Stimulated activated naive CD8-positive, alpha-beta T cell treated with anti-CD3 and anti-CD28 coated beads, Interleukin-15, amount 100 ng/mL, for 72 hours (primary cell): ENCODE measurements at regions not wholly inside any gene's neighbourhood (a gene's known extent, or its start where the extent isn't known, plus 50 kb on each side); places are given as distances from the start of the nearest gene placed in this dataset.
"Not testable (repeated sequence)": the region's sequence is repeated elsewhere in the genome, so short reads cannot be mapped to it uniquely, and the experiment has no call there.

Source experiments
- ATAC-seq: fragments of 150-1000 bp; cut with Tn5 transposase; 2 replicates; pipeline ENCODE4 v1.10.0; 2021; ENCODE audit warnings: mild to moderate bottlenecking, moderate library complexity
- DNase-seq, 2 donors: peaks; one replicate each; pipeline ENCODE4 v3.0.0; 2021 to 2022
- H3K27ac Mint-ChIP-seq, 2 donors: one replicate each; pipeline ENCODE4 v1.8.0; 2022; ENCODE audit warnings: mild to moderate bottlenecking in 2 of 2, mixed read lengths in 2 of 2, moderate library complexity in 2 of 2
- H3K27me3 Mint-ChIP-seq: one replicate; pipeline ENCODE4 v1.8.0; 2022; ENCODE audit warnings: mixed read lengths
- H3K4me1 Mint-ChIP-seq: one replicate; pipeline ENCODE4 v1.8.0; 2022; ENCODE audit warnings: mild to moderate bottlenecking, mixed read lengths
- H3K4me3 Mint-ChIP-seq, 2 donors: one replicate each; pipeline ENCODE4 v1.8.0; 2022; ENCODE audit warnings: mild to moderate bottlenecking in 2 of 2, mixed read lengths in 2 of 2, moderate library complexity in 1 of 2
- H3K9me3 Mint-ChIP-seq, 2 donors: one replicate each; pipeline ENCODE4 v1.8.0; 2022; ENCODE audit warnings: mixed read lengths in 2 of 2

DNA sequence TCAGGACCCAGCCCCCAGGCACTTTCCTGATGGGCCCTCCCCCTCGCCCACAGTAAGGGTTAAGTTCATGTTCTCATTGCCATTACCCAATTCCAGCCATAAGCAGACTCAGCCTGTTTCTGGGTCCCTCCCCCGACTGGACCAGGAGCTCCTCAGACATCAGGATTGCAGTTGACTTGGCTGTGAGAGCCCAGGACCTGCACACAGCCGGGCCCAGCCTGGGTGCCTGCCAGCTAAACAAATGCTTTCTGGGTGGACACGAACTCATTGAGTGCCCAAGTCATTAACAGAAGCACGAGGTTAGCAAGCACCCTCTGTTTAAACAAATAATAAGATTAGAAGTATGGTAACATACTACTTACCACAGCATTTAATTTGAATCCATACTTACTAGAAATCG, 147.9 kb upstream of the POU3F1 start:
- Mint-ChIP-seq H3K27ac (no peak overlapping the region), H3K4me1 (no peaks in the 10 kb centered on the region), H3K4me3 (no peak overlapping the region), H3K27me3 (peaks cover 48% of the 10 kb centered on the region), H3K9me3 (no peaks in the 10 kb centered on the region)
- DNase-seq, result no peak
- ATAC-seq, result no peak

DNA sequence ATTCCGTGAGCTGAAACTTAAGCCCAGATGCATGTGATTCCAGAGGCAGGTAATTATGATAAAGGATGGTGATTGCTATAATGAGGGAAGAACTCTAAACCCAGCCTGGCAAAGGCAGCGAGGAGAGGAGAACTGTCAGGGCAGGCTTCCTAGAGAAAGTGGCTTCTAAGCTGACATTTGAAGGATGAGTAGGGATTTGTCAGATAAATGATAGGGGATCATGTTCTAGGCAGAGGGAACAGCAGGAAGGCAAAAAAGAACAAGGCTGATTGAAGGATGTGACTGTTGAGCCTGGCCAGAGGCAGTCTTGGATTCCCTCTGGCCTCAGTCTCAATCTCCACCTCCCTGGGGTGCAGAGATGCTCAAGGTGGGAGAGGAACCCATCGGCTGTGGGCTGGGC, 146.4 kb upstream of the POU3F1 start:
- DNase-seq, result no peak
- no peak for ATAC-seq
- Mint-ChIP-seq H3K4me1 (no peaks in the 10 kb centered on the region), H3K27me3 (peaks cover 57% of the 10 kb centered on the region), H3K4me3 (no peak overlapping the region), H3K27ac (no peak overlapping the region), H3K9me3 (no peaks in the 10 kb centered on the region)

DNA sequence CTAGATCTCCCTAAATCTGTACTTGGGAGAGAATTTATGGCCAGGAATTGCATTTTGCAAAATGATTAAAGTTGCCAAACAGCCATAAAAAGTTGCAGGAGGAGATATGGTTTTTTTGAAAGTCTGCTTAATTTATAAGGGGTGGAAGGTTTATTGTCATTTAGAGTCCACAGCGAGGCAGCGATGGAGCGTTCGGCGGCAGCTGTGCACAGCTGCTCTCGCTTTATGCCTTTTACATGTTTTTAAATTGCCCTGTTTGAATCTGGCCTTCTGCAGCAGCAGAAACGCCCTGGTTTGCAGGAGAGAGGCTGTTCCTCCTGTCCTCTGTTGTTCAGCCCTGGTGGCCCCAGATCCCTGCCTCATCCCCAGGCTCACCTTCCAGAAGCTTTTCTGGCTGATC, 144.9 kb upstream of the POU3F1 start:
- Mint-ChIP-seq H3K4me1 (no peaks in the 10 kb centered on the region), H3K27me3 (peaks cover 73% of the 10 kb centered on the region), H3K4me3 (no peak overlapping the region), H3K9me3 (no peaks in the 10 kb centered on the region), H3K27ac (no peak overlapping the region)
- no peak for ATAC-seq
- no peak for DNase-seq

DNA sequence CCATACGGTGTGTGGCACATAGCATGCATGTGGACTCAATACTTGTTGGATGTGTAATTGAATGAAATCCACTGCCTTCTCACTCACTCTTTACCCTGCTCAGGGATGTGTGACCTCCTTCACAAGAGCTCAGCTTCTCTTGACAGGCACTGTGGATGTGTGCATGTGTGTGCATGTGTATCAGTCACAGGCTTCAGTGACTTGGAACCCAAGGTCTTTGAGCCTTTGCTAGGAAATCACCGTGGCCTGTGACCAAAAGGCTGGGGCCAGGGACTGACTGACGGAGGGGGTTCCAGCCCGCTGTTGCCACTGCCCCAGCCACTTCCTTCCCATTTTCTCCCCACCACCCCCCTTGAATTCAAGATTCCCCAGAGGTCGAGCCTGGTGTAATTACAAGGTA, 144.4 kb upstream of the POU3F1 start:
- DNase-seq (no peak), ATAC-seq (no peak)
- Mint-ChIP-seq H3K27ac (no peak overlapping the region), H3K9me3 (no peaks in the 10 kb centered on the region), H3K27me3 (peaks cover 77% of the 10 kb centered on the region), H3K4me3 (no peak overlapping the region), H3K4me1 (no peaks in the 10 kb centered on the region)

DNA sequence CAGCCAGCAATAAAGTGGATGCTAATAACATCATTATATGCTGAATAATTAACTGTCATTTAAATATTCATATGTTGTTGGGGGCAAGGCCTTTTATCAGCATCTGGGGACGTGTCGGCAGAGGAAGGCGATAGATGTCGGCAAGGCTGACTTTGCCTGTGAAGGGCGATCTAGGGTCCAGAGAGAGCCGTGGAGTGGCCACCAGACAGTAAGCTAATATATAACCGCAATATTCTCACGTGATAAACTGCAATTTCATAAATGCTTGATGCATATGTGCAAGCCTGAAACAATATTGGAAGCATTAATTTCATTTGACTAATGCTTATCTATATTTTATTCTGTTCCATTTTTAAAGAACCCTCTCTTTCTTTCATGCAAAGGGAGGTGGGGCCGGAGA, 141.0 kb upstream of the POU3F1 start:
- no peaks in the 10 kb centered on the region for H3K4me1 Mint-ChIP-seq
- ATAC-seq, result no peak
- H3K4me3 Mint-ChIP-seq, result no peak overlapping the region
- no peaks in the 10 kb centered on the region for H3K9me3 Mint-ChIP-seq
- H3K27ac Mint-ChIP-seq, result no peak overlapping the region
- peaks cover 80% of the 10 kb centered on the region for H3K27me3 Mint-ChIP-seq
- no peak for DNase-seq

DNA sequence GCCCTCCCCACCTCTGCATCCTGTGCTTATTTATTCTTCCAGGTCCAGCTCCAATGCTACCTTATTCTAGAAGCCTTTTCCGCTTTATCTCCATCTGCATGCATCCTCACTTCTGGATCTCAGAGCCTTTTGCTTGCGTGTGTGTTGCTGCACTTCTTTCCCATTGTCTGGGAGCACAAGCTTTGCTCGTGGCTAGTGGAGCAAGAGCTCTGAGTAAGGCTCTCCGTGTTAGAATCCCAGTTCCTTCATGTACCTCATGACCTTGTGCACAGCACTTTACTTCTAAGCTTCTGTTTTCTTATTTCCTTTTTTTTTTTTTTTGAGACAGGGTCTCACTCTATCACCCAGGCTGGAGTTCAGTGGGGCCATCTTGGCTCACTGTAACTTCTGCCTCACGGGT, 140.0 kb upstream of the POU3F1 start:
- no peaks in the 10 kb centered on the region for H3K4me1 Mint-ChIP-seq
- H3K27me3 Mint-ChIP-seq, result peaks cover 70% of the 10 kb centered on the region
- ATAC-seq (no peak), DNase-seq (no peak)
- H3K27ac Mint-ChIP-seq, result no peak overlapping the region
- no peaks in the 10 kb centered on the region for H3K9me3 Mint-ChIP-seq
- no peak overlapping the region for H3K4me3 Mint-ChIP-seq

DNA sequence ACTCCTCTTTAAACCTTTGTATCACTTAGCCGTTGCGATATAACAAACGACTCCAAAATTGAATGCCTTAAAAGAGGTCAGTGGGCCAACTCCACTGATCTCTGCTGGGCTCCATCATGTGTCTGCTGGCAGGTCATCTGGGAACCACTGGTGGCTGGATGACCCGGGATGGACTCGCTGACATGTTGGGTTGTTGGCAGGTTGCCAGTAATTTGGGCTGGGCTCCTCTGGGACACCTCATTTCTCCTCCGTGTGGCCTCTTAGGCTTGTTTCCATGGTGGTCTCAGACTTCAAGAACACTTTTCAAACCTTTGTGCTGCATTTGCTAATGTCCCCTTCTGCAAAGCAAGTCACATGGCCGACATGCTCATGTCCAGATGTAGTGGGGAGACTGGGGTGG, 139.3 kb upstream of the POU3F1 start:
- Mint-ChIP-seq H3K27me3 (peaks cover 63% of the 10 kb centered on the region), H3K27ac (no peak overlapping the region), H3K4me1 (no peaks in the 10 kb centered on the region), H3K9me3 (no peaks in the 10 kb centered on the region), H3K4me3 (no peak overlapping the region)
- ATAC-seq (no peak), DNase-seq (no peak)

DNA sequence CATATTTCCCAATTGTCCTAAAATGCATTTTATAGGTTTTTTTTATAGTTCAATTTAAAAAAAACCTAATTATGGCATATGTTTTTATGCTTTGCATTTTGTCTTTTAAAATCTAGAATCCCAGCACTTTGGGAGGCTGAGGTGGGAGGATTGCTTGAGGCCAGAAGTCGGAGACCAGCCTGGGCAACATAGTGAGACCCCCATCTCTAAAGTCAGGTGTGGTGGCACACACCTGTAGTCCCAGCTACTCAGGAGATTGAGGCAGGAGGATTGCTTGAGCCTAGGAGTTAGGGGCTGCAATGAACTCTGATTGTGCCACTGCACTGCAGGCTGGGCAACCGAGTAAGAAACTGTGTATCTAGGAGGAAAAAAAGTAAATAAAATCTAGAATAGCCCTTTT, 137.2 kb upstream of the POU3F1 start:
- ATAC-seq (no peak), DNase-seq (no peak)
- Mint-ChIP-seq H3K27me3 (peaks cover 42% of the 10 kb centered on the region), H3K27ac (no peak overlapping the region), H3K4me1 (no peaks in the 10 kb centered on the region), H3K9me3 (no peaks in the 10 kb centered on the region), H3K4me3 (no peak overlapping the region)

DNA sequence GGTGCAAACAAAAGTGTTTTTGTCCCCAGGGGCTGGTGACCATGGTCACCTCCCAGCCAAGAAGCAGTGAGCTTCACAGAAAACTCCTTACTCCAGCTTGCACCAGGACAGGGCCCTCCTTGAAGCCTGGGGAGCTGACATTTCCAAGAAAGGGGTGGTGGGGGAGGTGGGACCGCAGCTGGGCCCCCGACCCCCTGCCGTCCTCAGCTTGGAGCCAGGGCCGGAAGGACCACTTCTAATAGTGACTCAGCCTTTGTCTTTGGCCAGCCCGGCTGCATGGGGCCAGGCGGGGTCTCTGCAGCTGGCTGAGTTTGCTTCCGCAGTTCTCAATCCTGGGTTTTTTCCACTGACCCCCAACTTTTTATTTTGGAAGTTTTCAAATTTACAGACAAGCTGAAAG, 136.5 kb upstream of the POU3F1 start:
- Mint-ChIP-seq H3K4me3 (no peak overlapping the region), H3K27me3 (peaks cover 35% of the 10 kb centered on the region), H3K9me3 (no peaks in the 10 kb centered on the region), H3K27ac (no peak overlapping the region), H3K4me1 (no peaks in the 10 kb centered on the region)
- ATAC-seq, result no peak
- no peak for DNase-seq

DNA sequence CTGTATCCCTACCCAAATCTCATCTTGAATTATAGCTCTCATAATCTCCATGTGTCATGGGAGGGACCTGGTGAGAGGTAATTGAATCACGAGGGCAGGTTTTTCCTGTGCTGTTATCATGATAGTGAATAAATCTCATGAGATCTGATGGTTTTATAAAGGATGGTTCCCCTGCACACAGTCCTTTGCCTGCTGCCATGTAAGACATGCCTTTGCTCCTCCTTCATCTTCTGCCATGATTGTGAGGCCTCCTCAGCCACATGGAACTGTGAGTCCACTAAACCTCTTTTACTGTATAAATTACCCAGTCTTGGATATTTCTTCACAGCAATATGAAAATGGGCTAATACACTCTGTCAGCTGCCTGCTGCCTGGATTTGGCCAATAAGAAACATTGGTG, 133.8 kb upstream of the POU3F1 start:
- H3K9me3 Mint-ChIP-seq, ATAC-seq, DNase-seq: not testable (repeated sequence)

DNA sequence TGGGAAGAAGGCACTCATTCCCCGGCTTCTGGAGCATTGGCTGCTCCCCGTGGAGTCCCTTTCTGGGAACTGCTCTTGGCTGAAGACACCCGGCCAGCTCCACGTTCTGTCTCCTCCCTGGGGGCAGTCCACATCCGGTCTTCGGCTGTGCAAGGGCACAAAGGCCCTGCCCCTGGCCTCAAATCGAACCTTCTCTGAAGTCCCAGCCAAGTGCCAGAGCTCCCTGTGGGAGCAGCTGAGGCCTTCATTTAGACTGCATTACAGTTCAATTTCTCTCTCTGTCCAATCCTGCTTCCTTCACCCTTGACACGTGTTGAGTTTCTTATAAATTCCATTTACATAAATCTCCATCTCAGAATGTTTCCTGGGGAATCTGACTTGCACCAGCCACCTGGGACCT, 132.9 kb upstream of the POU3F1 start:
- DNase-seq (no peak), ATAC-seq (no peak)
- no peaks in the 10 kb centered on the region for H3K27me3 Mint-ChIP-seq
- H3K27ac Mint-ChIP-seq, result no peak overlapping the region
- no peaks in the 10 kb centered on the region for H3K9me3 Mint-ChIP-seq
- H3K4me3 Mint-ChIP-seq, result no peak overlapping the region
- no peaks in the 10 kb centered on the region for H3K4me1 Mint-ChIP-seq

More for the DNA sequence above, 133.8 kb upstream of the POU3F1 start:
- H3K4me3 Mint-ChIP-seq, H3K27ac Mint-ChIP-seq, H3K27me3 Mint-ChIP-seq, H3K4me1 Mint-ChIP-seq: not testable (repeated sequence)

DNA sequence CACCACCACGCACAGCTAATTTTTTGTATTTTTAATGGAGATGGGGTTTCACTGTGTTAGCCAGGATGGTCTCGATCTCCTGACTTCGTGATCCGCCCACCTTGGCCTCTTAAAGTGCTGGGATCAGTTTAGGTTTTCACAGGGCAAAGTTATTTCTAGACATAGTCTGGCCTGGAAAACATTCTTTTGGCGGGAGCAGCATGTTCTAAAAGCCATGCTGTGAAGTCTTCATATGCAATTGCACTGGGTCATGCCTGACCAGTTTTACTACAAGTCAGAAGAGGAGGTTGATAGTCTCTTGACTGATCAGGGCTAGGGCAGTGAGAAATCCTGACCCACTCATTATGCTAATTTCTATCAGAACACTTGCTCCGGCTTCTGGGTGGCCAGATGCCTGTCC, 131.6 kb upstream of the POU3F1 start:
- Mint-ChIP-seq H3K27ac (no peak overlapping the region), H3K27me3 (no peaks in the 10 kb centered on the region), H3K4me1 (no peaks in the 10 kb centered on the region), H3K4me3 (no peak overlapping the region), H3K9me3 (no peaks in the 10 kb centered on the region)
- ATAC-seq, result no peak
- DNase-seq, result no peak

DNA sequence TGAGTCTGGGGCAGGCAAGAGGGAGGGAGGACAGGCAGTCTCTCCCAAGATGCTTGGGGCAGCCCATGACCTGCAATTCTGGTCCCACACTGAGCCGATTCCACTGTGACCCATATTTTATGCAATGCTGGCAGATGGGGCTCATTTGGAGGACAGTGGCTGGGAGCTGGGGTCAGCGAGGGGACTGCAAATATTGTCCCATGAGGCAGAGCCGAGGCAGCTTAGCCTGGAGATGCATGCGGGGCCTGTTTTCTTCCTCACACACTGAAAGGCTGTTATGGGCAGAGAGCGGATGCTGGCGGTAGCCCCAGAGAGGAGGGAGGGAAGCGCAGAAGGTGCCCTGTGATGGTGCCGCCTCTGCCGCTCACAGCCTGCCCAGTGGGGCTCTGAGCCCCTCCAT, 128.5 kb upstream of the POU3F1 start:
- Mint-ChIP-seq H3K4me1 (no peaks in the 10 kb centered on the region), H3K4me3 (no peak overlapping the region), H3K27ac (no peak overlapping the region), H3K27me3 (no peaks in the 10 kb centered on the region), H3K9me3 (no peaks in the 10 kb centered on the region)
- ATAC-seq (no peak), DNase-seq (no peak)

DNA sequence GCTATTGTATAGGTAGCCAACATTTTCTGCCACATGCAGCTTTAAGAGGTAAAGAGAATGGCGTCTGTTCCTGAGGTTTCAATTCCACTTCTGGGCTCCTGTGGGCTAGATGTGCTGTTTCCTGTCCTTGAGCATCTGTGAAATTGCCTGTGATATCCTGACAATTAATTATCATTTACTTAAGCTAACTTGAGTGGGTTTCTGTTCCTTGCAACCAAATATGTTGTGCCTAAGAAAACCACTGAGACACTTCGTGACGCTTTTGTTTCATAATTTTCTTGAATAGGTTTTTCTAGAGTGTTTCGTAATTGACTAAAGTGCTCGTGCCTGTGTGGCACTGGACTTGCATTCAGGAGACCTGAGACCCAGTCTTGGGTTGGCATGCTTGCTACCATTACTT, 127.3 kb upstream of the POU3F1 start:
- no peak for DNase-seq
- H3K27ac Mint-ChIP-seq, result no peak overlapping the region
- H3K27me3 Mint-ChIP-seq, result no peaks in the 10 kb centered on the region
- H3K4me1 Mint-ChIP-seq, result no peaks in the 10 kb centered on the region
- H3K4me3 Mint-ChIP-seq, result no peak overlapping the region
- ATAC-seq, result no peak
- no peaks in the 10 kb centered on the region for H3K9me3 Mint-ChIP-seq

DNA sequence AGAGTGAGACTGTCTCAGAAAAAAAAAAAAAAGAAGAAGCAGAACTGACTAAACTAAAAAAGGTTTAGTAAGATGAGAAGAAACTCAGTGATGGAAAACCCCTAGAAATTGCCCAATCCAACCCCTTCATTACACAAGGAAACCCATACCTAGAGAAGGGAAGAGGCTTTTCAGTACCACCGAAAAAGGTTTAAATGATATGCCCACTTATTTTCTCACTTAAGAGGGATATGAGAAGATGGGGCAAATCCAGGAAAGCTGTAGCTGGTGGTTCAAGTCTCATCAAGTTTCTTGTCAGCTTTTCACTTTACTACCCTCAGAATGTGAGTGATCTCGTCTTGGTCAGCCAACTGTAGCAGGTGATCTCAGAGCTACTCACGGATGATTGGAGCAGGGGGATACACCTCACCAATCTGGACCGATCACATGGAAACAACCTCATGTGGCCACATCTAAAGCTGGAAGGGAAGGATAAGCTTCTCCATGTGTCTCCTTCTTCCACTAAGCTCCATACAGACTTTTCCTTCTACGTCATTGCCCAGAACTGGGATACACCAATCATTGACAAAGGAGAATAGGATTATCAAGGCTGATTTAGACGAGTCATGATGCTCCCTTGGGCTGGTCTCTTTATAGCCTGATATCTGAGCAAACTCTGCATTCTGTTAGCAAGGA, 126.7 kb upstream of the POU3F1 start:
- Mint-ChIP-seq H3K9me3 (no peaks in the 10 kb centered on the region), H3K27me3 (no peaks in the 10 kb centered on the region), H3K4me3 (no peak overlapping the region), H3K4me1 (no peaks in the 10 kb centered on the region), H3K27ac (no peak overlapping the region)
- ATAC-seq, result no peak
- DNase-seq, result no peak

DNA sequence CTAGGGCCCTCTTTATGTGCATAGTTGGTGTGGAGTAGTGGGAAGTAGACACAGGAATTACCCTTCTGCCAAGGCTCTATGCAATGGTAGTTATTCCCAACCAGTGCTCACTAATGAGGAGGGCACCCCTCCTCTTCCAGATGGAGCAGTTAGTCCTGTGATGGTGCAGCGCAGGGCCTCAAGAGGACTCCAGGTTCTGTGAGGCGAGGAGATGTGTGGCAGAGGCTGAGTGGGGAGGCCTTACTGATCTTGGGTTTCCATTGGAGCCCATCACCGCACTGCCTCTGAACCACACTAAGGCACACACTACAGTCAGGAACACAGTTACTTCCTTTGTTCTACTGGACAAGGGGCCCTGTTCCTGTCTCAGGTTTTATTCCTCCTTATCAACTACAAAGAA, 122.5 kb upstream of the POU3F1 start:
- H3K9me3 Mint-ChIP-seq, result no peaks in the 10 kb centered on the region

DNA sequence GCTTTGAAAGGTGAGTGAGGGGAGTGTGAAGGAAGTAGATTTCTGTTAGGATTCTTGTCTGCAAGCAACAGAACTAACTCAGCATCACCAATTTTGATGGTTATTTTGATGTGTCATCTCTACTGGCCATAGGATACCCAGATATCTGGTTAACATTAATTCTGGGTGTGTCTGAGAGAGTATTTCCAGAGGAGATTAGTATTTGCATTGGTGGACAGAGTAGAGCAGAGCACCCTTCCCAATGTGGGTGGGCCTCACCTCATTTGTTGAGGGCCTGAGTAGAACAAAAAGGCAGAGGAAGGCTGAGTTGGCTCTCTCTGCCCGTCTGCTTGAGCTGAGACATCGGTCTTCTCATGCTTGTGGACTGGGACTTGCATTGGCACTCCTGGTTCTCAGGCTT, 121.8 kb upstream of the POU3F1 start:
- Mint-ChIP-seq H3K4me1 (no peaks in the 10 kb centered on the region), H3K9me3 (no peaks in the 10 kb centered on the region), H3K27me3 (peaks cover 36% of the 10 kb centered on the region), H3K4me3 (no peak overlapping the region), H3K27ac (no peak overlapping the region)
- no peak for ATAC-seq
- no peak for DNase-seq

More for the DNA sequence above, 122.5 kb upstream of the POU3F1 start:
- H3K4me3 Mint-ChIP-seq, result no peak overlapping the region
- no peak for DNase-seq
- no peak overlapping the region for H3K27ac Mint-ChIP-seq
- ATAC-seq, result no peak
- H3K4me1 Mint-ChIP-seq, result no peaks in the 10 kb centered on the region
- H3K27me3 Mint-ChIP-seq, result peaks cover 28% of the 10 kb centered on the region
